HepG2 (cell line): ENCODE measurements at regions not wholly inside any gene's neighbourhood (a gene's known extent, or its start where the extent isn't known, plus 50 kb on each side); places are given as distances from the start of the nearest gene placed in this dataset.

Experiments used
- CTCF ChIP-seq: sonication (generic); formaldehyde crosslinking; IDR thresholded peaks from 2 replicates; pipeline ENCODE4 v1.5.0; 2020; ENCODE audit warnings: mild to moderate bottlenecking, missing genetic modification reagents, moderate library complexity
- EHMT2 ChIP-seq: fragments of 200-600 bp; sonication (generic); IDR thresholded peaks from 2 replicates; pipeline ENCODE4 v1.7.0; 2017; ENCODE audit warnings: antibody characterized with exemption, low read depth, low read length, borderline replicate concordance
- HOXA7 ChIP-seq: sonication (generic); formaldehyde crosslinking; IDR thresholded peaks from 2 replicates; pipeline ENCODE4 v1.8.1; 2022; ENCODE audit warnings: mild to moderate bottlenecking, missing genetic modification reagents, moderate library complexity
- KDM2A ChIP-seq: sonication (generic); formaldehyde crosslinking; IDR thresholded peaks from 2 replicates; pipeline ENCODE4 v1.4.0; 2020; ENCODE audit warnings: low read depth, missing genetic modification reagents, borderline replicate concordance
- ZNF33B ChIP-seq: sonication (generic); formaldehyde crosslinking; IDR thresholded peaks from 2 replicates; pipeline ENCODE4 v1.5.1; 2020; ENCODE audit warnings: mild to moderate bottlenecking, missing genetic modification reagents
- ZNF570 ChIP-seq: sonication (generic); formaldehyde crosslinking; IDR thresholded peaks from 2 replicates; pipeline ENCODE4 v1.4.0; 2020; ENCODE audit warnings: mild to moderate bottlenecking, missing genetic modification reagents, borderline replicate concordance

GRCh38 chr3:153439780-153440179 lies 277.8 kb downstream of the RAP2B start:
- TF ChIP-seq HOXA7 (CRISPR knock-in tag) = no peak
- TF ChIP-seq ZNF33B (CRISPR knock-in tag) = no peak
- no peak for TF ChIP-seq ZNF570 (CRISPR knock-in tag)
- no peak; the same call in 1 of the 2 replicates for TF ChIP-seq CTCF (CRISPR knock-in tag)
- TF ChIP-seq EHMT2 = no peak
- TF ChIP-seq KDM2A = no peak
